ENCODE measurements at regions not wholly inside any gene's neighbourhood (a gene's known extent, or its start where the extent isn't known, plus 50 kb on each side); places are given as distances from the start of the nearest gene placed in this dataset.

DNA sequence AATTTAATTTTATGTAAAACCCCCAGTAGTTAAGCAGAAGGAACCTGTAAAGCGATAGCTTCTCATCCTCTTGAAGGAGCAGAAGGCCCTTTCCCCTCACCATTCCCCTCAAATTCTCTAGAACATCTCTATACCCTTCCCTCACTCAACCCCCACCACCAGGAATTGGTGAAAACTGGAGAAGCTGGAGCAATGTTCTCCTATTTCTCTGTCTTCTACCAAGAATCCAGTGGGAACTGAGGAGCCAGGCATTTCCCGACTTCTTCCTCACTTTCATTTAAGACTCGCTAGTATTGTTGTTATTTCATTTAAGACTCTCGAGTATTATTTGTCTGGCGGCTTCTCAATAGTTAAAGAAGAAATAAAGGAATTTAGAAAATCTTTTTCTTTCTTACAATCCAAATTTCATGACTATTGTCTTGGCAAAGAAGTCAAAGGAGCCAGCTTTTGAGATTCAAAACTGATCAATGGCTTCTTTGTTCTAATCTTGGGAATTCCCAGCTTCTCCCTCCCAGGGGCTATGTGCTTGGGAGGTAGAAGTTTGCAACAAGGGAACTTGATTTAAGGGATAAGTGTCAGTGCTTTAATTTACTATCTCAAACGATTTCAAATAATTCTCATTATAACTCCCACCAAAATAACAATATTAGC, 253.3 kb upstream of the ADGRL2 start:
- CTCF ChIA-PET: no interaction called here
- H3K9me3 ChIP-seq: no peaks in the 10 kb centered on the region
- POLR2A ChIA-PET: no interaction called here
- H3K4me1 ChIP-seq: no peaks in the 10 kb centered on the region
- Mint-ChIP-seq H3K36me3 (ENCODE audit: insufficient read depth, unreplicated experiment) (no peaks in the 10 kb centered on the region), H3K27ac (ENCODE audit: unreplicated experiment) (no peak overlapping the region), H3K9me3 (ENCODE audit: unreplicated experiment) (no peaks in the 10 kb centered on the region), H3K4me1 (ENCODE audit: low read depth, unreplicated experiment) (no peaks in the 10 kb centered on the region), H3K27me3 (ENCODE audit: insufficient read depth, unreplicated experiment) (peaks cover 2% of the 10 kb centered on the region), H3K4me3 (ENCODE audit: unreplicated experiment) (no peak overlapping the region)
- no peak for DNase-seq
- intact Hi-C loops (cut with micrococcal nuclease; ENCODE audit: unreplicated experiment): loop anchor here (10.0 kb wide), 1 partner anchor 243 kb away; no protein-coding TSS in a partner anchor
- H3K36me3 ChIP-seq (ENCODE audit: control insufficient read depth, insufficient read depth, low read length): no peaks in the 10 kb centered on the region
- no TSS peak for BruUV-seq (replicated peaks)
- H3K27me3 ChIP-seq (replicated peaks; ENCODE audit: control insufficient read depth, insufficient read depth, low read length): no peaks in the 10 kb centered on the region
- H3K4me3 ChIP-seq (ENCODE audit: low read depth, low read length): no peak overlapping the region
- TF ChIP-seq, protein P1, sequence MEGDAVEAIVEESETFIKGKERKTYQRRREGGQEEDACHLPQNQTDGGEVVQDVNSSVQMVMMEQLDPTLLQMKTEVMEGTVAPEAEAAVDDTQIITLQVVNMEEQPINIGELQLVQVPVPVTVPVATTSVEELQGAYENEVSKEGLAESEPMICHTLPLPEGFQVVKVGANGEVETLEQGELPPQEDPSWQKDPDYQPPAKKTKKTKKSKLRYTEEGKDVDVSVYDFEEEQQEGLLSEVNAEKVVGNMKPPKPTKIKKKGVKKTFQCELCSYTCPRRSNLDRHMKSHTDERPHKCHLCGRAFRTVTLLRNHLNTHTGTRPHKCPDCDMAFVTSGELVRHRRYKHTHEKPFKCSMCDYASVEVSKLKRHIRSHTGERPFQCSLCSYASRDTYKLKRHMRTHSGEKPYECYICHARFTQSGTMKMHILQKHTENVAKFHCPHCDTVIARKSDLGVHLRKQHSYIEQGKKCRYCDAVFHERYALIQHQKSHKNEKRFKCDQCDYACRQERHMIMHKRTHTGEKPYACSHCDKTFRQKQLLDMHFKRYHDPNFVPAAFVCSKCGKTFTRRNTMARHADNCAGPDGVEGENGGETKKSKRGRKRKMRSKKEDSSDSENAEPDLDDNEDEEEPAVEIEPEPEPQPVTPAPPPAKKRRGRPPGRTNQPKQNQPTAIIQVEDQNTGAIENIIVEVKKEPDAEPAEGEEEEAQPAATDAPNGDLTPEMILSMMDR (IDR thresholded peaks at IDR 0.05; ENCODE audit: insufficient read depth in 1 of 2, low read depth in 1 of 2, low read length in 1 of 2, severe bottlenecking in 1 of 2, unreplicated experiment in 1 of 2): no peak

DNA sequence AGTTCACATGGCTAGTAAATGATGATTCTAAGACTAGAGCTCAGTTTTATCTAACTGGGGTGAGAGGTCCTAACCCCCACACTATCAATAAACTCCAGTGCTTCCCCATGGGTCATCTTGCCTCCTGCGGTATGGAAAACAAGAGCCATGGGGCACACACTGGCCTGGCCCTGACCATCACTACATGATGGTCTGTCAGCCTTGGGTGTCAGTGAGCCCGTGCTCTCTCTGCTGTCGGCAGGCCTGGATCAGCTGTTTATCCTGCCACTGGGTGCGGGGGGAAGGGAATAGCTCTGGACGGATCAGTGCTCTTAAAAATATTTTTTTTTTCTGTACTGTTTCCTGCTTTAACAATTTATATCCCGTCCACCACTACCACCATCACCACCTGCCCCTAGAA, 255.0 kb upstream of the ADGRL2 start:
- Mint-ChIP-seq H3K27me3 (ENCODE audit: insufficient read depth, unreplicated experiment) (peaks cover 2% of the 10 kb centered on the region), H3K4me1 (ENCODE audit: low read depth, unreplicated experiment) (no peaks in the 10 kb centered on the region), H3K27ac (ENCODE audit: unreplicated experiment) (no peak overlapping the region), H3K9me3 (ENCODE audit: unreplicated experiment) (no peaks in the 10 kb centered on the region), H3K36me3 (ENCODE audit: insufficient read depth, unreplicated experiment) (no peaks in the 10 kb centered on the region), H3K4me3 (ENCODE audit: unreplicated experiment) (no peak overlapping the region)
- no TSS peak for BruUV-seq (replicated peaks)
- Histone ChIP-seq H3K36me3 (ENCODE audit: control insufficient read depth, insufficient read depth, low read length) (no peaks in the 10 kb centered on the region), H3K4me1 (no peaks in the 10 kb centered on the region), H3K27me3 (replicated peaks; ENCODE audit: control insufficient read depth, insufficient read depth, low read length) (no peaks in the 10 kb centered on the region), H3K4me3 (ENCODE audit: low read depth, low read length) (no peak overlapping the region), H3K9me3 (no peaks in the 10 kb centered on the region)
- intact Hi-C loops (cut with micrococcal nuclease; ENCODE audit: unreplicated experiment): loop anchor here (10.0 kb wide), 1 partner anchor 241 kb away; no protein-coding TSS in a partner anchor
- TF ChIP-seq, protein P1 (IDR thresholded peaks at IDR 0.05; ENCODE audit: insufficient read depth in 1 of 2, low read depth in 1 of 2, low read length in 1 of 2, severe bottlenecking in 1 of 2, unreplicated experiment in 1 of 2): no peak
- POLR2A ChIA-PET: no interaction called here
- CTCF ChIA-PET: interaction anchor here (0.6 kb wide), 1 partner anchor 9 kb away, joined by 3 read pairs; no protein-coding TSS in a partner anchor
- DNase-seq: no peak

GRCh38 chr1:81543764-81544163, 257.0 kb upstream of the ADGRL2 start:
- no peak overlapping the region for H3K4me3 ChIP-seq (ENCODE audit: low read depth, low read length)
- no peaks in the 10 kb centered on the region for H3K4me1 ChIP-seq
- H3K9me3 Mint-ChIP-seq (ENCODE audit: unreplicated experiment): no peaks in the 10 kb centered on the region
- no peak overlapping the region for H3K27ac Mint-ChIP-seq (ENCODE audit: unreplicated experiment)
- H3K27me3 ChIP-seq (replicated peaks; ENCODE audit: control insufficient read depth, insufficient read depth, low read length): no peaks in the 10 kb centered on the region
- no peak for DNase-seq
- H3K36me3 Mint-ChIP-seq (ENCODE audit: insufficient read depth, unreplicated experiment): no peaks in the 10 kb centered on the region
- POLR2A ChIA-PET: no interaction called here
- no peaks in the 10 kb centered on the region for H3K9me3 ChIP-seq
- no TSS peak for BruUV-seq (replicated peaks)
- H3K27me3 Mint-ChIP-seq (ENCODE audit: insufficient read depth, unreplicated experiment): peaks cover 2% of the 10 kb centered on the region
- intact Hi-C loops (cut with micrococcal nuclease; ENCODE audit: unreplicated experiment): loop anchor here (10.0 kb wide), 1 partner anchor 239 kb away; no protein-coding TSS in a partner anchor
- CTCF ChIA-PET: no interaction called here
- no peaks in the 10 kb centered on the region for H3K4me1 Mint-ChIP-seq (ENCODE audit: low read depth, unreplicated experiment)
- no peaks in the 10 kb centered on the region for H3K36me3 ChIP-seq (ENCODE audit: control insufficient read depth, insufficient read depth, low read length)
- TF ChIP-seq, protein P1 (IDR thresholded peaks at IDR 0.05; ENCODE audit: insufficient read depth in 1 of 2, low read depth in 1 of 2, low read length in 1 of 2, severe bottlenecking in 1 of 2, unreplicated experiment in 1 of 2): no peak
- no peak overlapping the region for H3K4me3 Mint-ChIP-seq (ENCODE audit: unreplicated experiment)

Data from Caco-2 (cell line).